Stimulated activated CD8-positive, alpha-beta memory T cell treated with anti-CD3 and anti-CD28 coated beads, Interleukin-2, amount 100 ng/mL, for 48 hours (primary cell): ENCODE measurements at regions not wholly inside any gene's neighbourhood (a gene's known extent, or its start where the extent isn't known, plus 50 kb on each side); places are given as distances from the start of the nearest gene placed in this dataset.

Experiments
- DNase-seq, 2 donors: peaks; one replicate each; pipeline ENCODE4 v3.0.0-alpha.2; 2020; ENCODE audit warnings: low read depth in 2 of 2

DNA sequence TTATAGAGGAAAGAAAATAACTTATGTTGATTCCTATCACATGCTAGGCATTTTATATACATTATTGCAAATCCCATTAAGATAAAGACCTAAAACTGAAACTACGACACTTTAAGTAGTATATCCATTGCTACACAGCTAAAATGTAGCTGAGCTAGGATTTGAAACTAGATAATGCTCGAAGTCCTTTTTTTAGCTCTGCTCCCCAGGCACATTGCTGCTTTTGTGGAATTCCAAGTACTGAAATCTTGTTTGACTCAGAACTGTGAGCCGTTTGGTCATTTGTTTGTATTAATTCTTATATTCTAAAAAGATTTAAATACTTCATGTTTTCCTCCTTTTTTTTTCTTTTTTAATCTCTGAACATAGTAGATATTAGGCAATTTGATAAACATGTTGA, 644.8 kb downstream of the HACE1 start:
- DNase-seq: no peak

DNA sequence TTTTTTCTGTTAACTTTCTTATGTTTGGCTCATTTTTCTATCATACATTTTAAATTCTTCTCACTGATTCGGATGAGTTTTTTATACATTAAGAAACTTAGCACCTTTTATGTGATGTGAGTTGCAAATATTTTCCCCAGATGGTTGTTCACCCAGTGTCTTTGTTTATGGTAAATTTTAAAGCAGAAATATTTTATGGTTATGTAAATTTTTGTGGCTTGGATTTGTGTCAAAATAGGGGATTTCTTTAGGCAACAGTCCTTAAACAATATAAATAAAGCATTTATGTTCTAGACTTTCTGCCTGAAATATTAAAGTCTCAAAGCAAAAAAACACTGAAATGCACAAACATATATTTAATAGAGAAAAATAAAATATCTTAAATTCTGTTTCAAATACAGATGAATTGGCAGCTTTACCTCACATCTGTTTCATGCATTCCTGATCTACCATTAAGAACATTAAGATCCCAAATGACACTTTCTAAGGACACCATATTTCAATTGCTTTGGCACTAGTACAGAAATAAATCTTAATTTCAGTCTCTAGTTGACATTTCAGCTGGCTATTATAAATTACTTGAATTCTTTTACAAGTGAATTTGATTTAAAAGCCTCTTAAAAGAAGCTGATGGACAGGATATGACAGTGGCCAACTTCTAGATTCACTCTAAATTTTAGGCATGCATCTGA, 646.6 kb downstream of the HACE1 start:
- no peak for DNase-seq

DNA sequence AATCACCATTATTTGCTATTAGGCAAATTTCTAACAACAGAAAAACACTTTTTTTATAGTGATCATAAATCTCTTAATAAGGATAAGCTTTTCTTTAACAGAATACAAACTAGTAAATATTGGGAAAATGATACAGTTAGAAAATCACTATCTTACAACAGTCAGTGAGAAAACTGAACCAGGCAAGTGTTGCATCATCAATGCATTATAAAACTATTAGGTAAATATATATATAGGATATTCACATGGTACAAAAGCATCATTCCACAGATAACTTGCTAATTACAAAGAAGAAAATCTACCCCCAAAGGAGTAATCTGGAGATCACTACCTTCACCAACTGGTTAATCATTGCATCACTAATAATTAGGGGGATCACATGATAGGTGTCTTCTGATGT, 652.1 kb downstream of the HACE1 start:
- no peak for DNase-seq

DNA sequence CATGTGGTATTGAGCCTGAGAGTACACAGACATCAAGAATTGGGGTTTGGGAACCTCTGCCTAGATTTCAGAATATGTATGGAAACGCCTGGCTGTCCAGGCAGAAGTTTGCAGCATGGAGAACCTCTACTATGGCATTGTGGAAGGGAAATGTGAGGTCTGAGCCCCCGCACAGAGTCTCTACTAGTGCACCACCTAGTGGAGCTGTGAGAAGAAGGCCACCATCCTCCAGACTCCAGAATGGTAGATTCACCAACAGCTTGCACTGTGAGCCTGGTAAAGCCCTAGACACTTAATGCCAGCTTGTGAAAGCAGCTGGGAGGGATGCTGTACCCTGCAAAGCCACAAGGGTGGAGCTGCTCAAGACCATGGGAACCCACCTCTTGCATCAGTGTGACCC, 658.2 kb downstream of the HACE1 start:
- no peak for DNase-seq

DNA sequence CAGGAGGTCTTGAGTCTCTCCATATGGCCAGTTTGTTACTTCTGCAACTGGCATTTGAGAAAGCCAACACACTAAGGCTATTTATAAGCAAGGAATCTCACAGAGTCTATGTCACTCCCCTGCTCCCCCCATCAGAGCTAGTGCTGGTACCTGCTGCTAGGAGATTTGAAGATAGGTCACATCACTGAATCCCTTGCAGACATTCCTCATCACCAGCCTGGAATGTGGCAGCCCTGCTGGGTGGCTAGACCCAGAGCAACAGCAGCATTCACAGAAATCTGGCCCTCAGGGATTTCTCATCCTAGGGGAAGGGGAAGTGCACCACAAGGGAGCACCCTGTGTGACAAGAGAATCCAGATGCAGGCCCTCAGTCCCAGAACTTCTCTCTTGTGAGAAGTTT, 672.1 kb downstream of the HACE1 start:
- DNase-seq: no peak

DNA sequence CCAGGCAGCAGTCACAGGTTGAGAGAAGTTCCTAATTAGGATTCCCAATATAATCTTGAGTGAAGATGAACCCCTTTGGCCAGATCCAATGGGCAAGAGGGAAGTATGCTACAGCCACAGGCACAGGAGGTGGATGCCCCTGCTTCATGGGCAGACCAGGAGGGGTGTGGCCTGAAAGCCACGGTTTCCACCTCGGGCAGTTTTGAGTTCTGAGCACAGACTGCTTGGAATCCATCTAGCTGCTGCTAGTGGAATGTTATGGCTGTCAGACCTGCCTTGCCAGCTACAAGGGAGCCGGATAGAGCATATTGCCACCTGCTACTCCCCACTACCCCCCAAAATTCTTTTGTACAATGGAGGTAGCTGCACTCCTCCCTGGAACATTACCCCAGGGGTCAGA, 672.9 kb downstream of the HACE1 start:
- DNase-seq: no peak

DNA sequence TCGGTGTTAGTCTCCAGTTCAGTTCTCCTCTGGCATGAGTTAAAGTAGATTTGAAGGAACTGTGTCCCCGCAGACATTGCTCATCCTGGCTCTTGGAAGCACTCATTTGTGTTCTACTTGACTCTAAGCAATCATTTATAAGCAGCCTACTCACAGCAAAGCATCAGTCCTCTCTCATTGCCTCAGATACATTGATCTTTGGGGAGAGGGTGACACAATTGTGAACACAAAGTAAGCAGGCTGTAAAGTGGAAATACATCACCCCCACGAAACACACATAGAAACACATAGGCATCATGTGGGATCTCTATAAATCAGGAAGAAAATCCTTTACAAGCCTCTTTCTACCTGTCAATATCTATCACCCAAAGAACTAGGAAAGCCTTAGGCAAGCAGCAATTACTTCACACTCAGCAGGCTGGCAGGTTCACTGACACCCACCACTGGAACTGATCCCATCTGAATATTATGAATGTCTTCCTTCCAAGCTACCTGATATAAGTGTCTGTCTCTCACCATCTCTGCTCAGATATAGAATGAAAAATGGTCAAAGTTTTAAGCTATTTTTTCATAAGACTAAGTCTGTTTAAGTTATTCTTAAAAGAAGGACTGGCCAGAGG, 675.8 kb downstream of the HACE1 start:
- DNase-seq: no peak

DNA sequence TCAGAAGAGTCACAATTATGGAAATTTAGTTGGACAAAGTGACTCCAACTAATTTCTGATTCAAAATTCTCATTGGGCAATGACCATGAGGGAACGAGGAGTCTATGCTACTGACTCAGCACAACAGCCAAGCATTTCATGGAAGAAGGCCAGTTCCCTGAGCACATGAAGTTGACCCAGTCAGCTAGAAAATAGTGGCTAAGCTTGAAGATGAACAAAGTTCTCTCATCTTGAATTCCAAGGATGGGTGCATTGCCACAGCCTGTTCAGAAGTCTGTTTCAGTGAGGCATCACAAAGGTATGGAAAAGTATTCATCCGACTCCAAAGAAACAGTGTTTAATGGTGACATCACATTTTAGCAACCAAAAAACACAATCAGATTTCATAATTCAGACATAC, 676.9 kb downstream of the HACE1 start:
- DNase-seq: no peak

DNA sequence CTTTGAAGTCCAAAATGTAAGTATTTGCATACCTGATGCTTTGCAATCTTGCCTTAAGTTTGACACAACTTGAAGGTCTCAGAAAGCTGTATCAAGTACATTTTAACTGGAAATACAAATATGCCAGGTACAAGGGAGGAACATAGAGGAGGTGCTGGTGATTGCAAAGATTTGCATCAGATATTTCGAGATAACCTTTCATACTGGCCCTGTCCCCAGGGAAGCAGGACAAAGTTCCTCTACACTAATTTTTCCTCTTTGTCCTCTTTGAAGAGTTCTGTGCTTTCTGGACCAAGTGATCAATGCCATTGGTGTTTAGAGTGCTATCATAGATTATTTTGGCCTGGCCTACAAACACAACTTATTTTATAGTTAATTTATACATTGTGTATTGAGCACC, 686.1 kb downstream of the HACE1 start:
- no peak for DNase-seq

DNA sequence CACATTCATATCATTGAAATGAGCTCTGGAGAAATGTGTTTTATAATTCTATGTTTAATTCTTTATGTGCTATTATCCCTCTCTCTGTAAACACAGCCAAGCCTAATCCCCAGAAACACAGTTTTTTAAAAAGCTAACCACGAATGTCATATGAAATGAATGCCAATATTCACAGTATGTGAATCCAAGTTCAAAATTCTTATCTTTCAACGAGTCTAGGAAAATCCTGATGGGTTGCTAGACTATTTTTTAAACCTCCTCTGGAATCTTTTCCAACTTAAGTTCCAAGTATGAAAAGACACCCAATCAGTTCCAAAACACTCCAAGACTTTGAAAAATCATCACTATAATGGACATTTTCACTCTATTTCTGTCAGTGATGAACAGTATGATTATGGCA, 689.3 kb downstream of the HACE1 start:
- DNase-seq: no peak

DNA sequence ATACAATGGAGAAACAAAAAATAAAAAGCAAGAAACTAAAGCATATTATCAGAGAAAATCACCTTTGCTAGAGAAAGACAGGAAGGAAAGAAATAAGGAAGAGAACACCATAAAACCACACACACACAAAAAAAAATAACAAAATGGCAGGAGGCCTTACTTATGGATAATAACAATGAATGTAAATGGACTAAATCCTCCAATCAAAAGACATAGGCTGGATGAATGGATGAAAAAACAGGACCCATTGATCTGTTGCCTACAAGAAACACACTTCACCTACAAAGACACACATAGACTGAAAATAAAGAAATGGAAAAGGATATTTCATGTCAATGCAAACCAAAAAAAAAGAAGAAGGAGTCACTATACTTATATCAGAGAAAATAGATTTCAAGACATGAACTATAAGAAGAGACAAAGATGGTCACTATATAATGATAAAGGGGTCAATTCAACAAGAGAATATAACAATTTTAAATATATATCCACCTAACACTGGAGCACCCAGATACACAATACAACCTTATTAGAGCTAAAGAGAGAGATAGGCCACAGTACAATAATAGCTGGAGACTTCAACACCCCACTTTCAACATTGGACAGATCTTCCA, 693.6 kb downstream of the HACE1 start:
- DNase-seq: no peak

DNA sequence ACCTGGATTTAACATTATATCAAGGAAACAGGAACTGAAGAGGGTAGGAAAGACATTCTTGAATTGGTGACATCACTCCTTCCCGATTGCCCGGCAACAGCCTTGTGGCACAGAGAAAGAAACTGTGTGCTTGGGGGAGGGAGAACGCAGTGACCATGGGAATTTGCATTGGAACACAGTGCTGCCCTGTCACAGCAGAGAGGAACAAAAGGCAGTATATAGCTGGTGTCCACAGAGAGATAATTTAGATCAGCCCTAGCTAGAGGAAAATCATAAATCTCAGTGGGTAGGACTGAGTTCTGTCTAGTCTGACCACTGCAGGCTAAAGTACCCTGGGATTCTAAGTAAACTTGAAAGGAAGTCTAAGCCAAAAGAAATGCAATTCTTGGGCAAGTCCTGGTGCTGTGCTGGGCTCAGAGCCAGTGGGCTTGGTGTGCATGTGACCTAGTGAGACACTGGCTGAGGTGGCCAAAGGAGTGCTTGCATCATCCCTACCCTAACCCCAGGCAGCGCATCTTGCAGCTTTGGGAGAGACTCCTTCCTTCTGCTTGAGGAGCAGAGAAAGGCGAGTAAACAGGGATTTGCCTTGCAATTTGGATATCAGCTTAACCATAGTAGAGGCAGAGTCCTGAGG, 697.6 kb downstream of the HACE1 start:
- no peak for DNase-seq

DNA sequence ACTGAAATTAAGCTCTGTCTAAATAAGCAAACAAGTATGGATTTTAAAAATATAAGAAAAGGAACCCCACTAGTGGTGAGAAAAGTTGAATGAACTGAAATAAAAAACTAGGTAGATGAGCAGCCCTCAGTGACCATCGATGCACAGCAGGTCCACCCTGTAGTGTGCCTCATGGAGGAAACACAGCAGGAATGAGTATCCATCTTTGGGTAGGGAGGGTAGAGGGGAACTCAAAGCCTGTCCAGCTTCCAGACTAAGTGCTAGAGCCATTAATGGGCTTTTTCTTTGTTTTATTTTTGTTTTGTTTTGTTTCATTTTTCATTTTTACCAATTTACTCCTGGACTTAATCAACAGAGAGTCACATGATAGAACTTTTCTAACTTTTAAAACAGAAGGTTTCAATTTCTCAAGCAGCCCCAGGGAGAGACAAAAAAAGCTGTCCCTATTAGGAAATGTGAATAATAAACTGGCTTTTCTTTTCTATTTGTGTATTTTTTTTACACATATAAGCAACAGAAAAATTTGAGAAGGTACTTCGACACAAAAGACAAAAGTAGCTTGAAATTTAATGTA, 700.6 kb downstream of the HACE1 start:
- DNase-seq: no peak

DNA sequence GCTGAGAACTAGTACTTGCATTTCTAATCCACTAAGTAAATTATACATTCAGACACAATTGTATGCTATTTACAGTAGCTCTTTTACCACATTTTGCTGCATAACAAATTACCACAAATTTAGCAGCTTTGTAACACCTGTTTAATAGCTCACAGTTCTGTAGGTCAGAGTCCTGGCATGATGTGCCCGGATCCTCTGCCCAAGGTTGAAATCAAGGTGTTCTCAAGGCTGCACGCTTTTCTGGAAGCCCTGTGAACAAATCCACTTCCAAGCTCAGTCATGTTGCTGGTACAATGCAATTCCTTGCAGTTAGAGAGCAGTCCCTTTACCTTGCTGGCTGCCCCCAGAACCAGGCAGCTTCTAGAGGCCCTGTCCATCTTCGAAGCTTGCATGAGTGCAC, 716.0 kb downstream of the HACE1 start:
- DNase-seq: no peak

DNA sequence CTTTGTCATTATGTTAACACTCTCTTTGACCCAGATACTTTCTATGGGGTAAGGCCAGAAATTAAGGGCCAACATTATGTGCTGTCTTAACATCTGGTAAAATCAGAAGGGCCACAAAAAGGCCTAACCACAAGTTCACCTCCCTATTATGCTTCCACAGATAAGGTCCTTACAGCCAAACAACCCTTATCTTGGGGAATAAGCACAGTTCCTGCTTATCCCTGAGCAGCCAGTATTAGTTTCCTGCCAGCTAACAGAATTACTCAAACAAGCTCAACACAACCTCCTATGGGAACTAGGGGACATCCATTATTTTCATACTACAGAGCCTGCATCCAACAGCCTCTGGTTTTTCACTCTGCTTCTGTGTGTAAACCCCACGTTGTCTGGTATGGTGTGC, 724.8 kb downstream of the HACE1 start:
- no peak for DNase-seq

DNA sequence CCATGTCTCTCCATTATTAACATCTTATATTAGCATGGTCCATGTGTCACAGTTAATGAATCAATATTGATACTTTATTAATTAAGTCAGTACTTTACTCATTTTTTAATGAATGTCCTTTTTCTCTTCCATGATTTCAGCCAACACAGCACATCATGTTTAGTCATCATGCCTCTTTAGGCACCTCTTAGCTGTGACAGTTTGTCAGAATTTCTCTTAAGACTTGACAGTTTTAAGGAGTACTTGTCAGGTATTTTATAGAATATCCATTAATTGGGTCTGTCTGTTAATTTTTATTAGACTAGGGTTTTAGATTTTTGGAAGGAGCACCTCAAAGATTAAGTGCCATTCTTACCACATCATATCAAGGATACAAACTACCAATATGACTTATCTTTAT, 729.4 kb downstream of the HACE1 start:
- no peak for DNase-seq

DNA sequence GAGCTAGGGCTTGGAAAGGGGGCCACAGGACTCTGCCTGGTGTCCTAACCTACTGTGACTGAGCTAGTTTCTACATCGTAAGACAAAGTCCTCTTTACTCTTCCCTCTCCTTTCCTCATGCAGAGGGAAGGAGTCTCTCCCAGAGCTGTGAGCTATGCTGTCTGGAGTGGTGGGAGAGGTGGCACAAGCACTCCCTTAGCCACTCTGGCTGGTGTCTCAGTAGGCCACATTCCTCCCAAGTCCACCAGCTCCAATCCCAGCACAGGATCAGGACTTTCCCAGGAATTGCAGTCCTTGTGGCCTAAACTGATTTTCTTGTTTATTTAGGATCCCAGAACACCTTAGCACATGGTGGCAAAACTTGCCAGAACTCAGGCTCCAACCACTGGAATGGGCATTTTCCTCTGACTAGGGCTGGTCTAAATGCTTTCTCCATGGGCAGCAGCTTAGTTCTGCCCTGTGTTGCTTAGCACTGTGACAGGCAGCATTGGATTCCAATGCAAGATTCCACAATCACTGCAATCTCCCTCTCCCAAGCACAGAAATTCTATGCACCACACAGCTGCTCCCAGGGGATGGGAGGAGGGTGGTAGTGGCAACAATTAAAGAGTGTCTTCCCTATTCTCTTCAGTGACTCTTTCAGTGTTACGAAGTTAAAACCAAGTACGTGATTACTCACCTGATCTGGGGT, 733.3 kb downstream of the HACE1 start:
- no peak for DNase-seq

DNA sequence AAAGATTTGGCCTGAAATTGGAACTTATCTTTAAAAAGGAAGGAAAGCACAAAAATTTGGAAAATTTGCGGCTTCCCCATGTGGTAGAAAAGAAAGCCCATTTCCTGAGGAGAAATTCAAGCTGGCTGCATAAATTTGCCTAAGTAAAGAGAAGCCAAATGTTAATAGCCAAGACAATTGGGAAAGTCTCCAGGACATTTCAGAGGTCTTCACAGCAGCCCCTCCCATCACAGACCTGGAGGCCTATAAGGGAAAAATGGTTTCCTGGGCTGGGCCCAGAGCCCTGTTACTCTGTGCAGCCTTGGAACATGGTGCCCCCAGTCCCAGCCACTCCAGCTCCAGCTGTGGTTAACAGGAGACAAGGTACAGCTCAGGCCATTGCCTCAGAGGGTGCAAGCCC, 736.5 kb downstream of the HACE1 start:
- no peak for DNase-seq

DNA sequence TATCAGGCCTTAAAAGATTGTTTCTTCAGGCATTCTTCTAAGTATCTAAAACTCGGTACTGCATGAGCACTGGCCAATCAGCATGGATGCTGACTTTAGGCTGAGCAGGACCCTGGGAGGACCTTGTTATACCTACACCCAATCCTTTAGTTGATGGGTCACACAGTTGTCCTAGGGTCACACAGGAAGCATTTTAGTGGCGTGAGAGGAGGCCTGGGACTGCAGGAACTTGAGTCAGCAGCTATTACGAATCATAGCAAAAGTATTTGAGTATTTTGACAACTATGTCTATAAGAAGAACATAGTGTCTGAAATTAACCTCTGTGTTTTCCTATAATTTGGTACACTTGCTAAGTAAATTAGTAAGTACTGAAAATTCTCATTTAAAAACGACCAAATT, 741.4 kb downstream of the HACE1 start:
- no peak for DNase-seq

DNA sequence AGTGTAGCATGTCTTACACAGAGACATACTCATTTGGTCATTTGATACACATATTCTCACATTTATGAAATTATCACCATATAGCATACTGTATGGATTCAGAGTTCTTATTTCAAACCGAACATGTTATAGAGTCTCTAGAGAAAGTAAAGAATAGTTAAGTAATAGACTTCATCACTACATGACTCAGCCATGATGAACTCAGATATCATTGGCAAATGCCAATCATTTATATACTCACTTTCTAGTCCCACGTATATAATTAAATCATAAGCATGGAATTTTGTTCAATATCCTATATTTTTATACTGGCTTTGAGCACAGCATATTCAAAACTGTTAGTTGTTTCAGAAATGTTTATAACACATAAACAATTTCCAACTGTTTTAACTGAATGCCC, 749.9 kb downstream of the HACE1 start:
- no peak for DNase-seq

DNA sequence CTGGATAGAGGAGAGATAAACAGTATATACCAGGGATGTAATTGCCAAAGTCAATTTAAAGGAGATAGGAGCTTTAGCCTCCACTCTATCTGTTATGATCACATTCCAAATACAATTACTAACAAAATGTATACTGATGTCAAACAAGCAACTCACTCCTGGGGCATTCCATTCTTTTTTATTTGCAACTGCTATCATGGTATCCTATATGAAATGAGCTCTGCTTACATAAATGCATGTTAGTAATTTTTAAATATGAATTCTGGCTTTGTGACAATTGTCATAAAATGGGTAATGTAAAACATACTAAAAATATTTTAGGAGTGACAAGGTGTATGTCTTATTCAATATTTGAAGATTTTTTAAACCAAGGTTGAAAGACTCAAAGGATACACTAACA, 751.1 kb downstream of the HACE1 start:
- DNase-seq: no peak
